Chondrocyte (in vitro differentiated cells): ENCODE measurements at regions not wholly inside any gene's neighbourhood (a gene's known extent, or its start where the extent isn't known, plus 50 kb on each side); places are given as distances from the start of the nearest gene placed in this dataset.

Experiments used
- DNase-seq: peaks from one replicate; pipeline ENCODE4 v3.0.0; 2021; ENCODE audit warnings: mixed read lengths, low spot score
- H3K27ac Mint-ChIP-seq: one replicate; pipeline ENCODE4 v1.8.0; 2021; ENCODE audit warnings: mild to moderate bottlenecking, moderate library complexity, mixed read lengths; ENCODE audit not compliant: unreplicated experiment
- H3K27me3 Mint-ChIP-seq: 2 replicates; pipeline ENCODE4 v1.8.0; 2021; ENCODE audit warnings: low read depth, mixed read lengths
- H3K36me3 Mint-ChIP-seq: 2 replicates; pipeline ENCODE4 v1.8.0; 2021; ENCODE audit warnings: low read depth, mixed read lengths
- H3K4me1 Mint-ChIP-seq: 2 replicates; pipeline ENCODE4 v1.8.0; 2021; ENCODE audit warnings: low read depth, mild to moderate bottlenecking, mixed read lengths
- H3K4me3 Mint-ChIP-seq: one replicate; pipeline ENCODE4 v1.8.0; 2021; ENCODE audit warnings: mild to moderate bottlenecking, moderate library complexity, mixed read lengths; ENCODE audit not compliant: unreplicated experiment
- H3K9me3 Mint-ChIP-seq: 2 replicates; pipeline ENCODE4 v1.8.0; 2021; ENCODE audit warnings: low read depth, mixed read lengths
- CTCF ChIP-seq: fragments of 200-600 bp; sonication (generic); IDR thresholded peaks from 2 replicates; pipeline ENCODE4 v1.5.0; 2021; ENCODE audit warnings: antibody characterized with exemption, mild to moderate bottlenecking, moderate library complexity

GRCh38 chr3:6182909-6183308, 678.0 kb upstream of the GRM7 start:
- H3K27ac Mint-ChIP-seq, result no peak overlapping the region
- no peak for DNase-seq
- no peak overlapping the region for H3K4me3 Mint-ChIP-seq
- no peak for TF ChIP-seq CTCF
- no peaks in the 10 kb centered on the region for H3K27me3 Mint-ChIP-seq
- H3K9me3 Mint-ChIP-seq, result peaks cover 13% of the 10 kb centered on the region
- H3K4me1 Mint-ChIP-seq, result no peaks in the 10 kb centered on the region
- no peaks in the 10 kb centered on the region for H3K36me3 Mint-ChIP-seq

GRCh38 chr3:6189384-6189783, 671.5 kb upstream of the GRM7 start:
- TF ChIP-seq CTCF, result no peak
- no peak for DNase-seq
- Mint-ChIP-seq H3K27me3 (no peaks in the 10 kb centered on the region), H3K36me3 (no peaks in the 10 kb centered on the region), H3K4me1 (no peaks in the 10 kb centered on the region), H3K9me3 (peaks cover 22% of the 10 kb centered on the region), H3K27ac (no peak overlapping the region), H3K4me3 (no peak overlapping the region)

GRCh38 chr3:6204891-6205290, 656.0 kb upstream of the GRM7 start:
- Mint-ChIP-seq H3K9me3 (no peaks in the 10 kb centered on the region), H3K4me3 (no peak overlapping the region), H3K27me3 (peaks cover 3% of the 10 kb centered on the region), H3K4me1 (no peaks in the 10 kb centered on the region), H3K27ac (no peak overlapping the region), H3K36me3 (no peaks in the 10 kb centered on the region)
- no peak for DNase-seq
- TF ChIP-seq CTCF, result peak; percentile 23

GRCh38 chr3:6216135-6217026, 644.5 kb upstream of the GRM7 start:
- no peaks in the 10 kb centered on the region for H3K27me3 Mint-ChIP-seq
- DNase-seq, result no peak
- H3K4me1 Mint-ChIP-seq, result no peaks in the 10 kb centered on the region
- peaks cover 13% of the 10 kb centered on the region for H3K9me3 Mint-ChIP-seq
- no peak overlapping the region for H3K4me3 Mint-ChIP-seq
- H3K36me3 Mint-ChIP-seq, result no peaks in the 10 kb centered on the region
- TF ChIP-seq CTCF, result no peak
- no peak overlapping the region for H3K27ac Mint-ChIP-seq

GRCh38 chr3:6220447-6220846, 640.5 kb upstream of the GRM7 start:
- Mint-ChIP-seq H3K36me3 (no peaks in the 10 kb centered on the region), H3K27me3 (no peaks in the 10 kb centered on the region)

More at GRCh38 chr3:6220447-6220846, 640.5 kb upstream of the GRM7 start:
- no peak for DNase-seq
- Mint-ChIP-seq H3K9me3 (peaks cover 16% of the 10 kb centered on the region), H3K4me3 (no peak overlapping the region), H3K27ac (no peak overlapping the region), H3K4me1 (no peaks in the 10 kb centered on the region)
- TF ChIP-seq CTCF, result no peak
